GM12872 (cell line): ENCODE measurements at regions not wholly inside any gene's neighbourhood (a gene's known extent, or its start where the extent isn't known, plus 50 kb on each side); places are given as distances from the start of the nearest gene placed in this dataset.

ENCODE experiments used
- CTCF ChIP-seq: IDR thresholded peaks from 3 replicates; pipeline ENCODE4 v1.5.1; 2011; ENCODE audit warnings: low read depth, mild to moderate bottlenecking, low read length, moderate library complexity; ENCODE audit not compliant: insufficient read depth

- TF ChIP-seq CTCF: peak; percentile 40; the same call in 2 of the 3 replicates
Measured at GRCh38 chr13:84896128-84896527, 903.1 kb downstream of the SLITRK6 start.

GRCh38 chr13:84894749-84895148, 904.5 kb downstream of the SLITRK6 start:
- no peak for TF ChIP-seq CTCF

GRCh38 chr13:84885868-84886267, 913.4 kb downstream of the SLITRK6 start:
- TF ChIP-seq CTCF: no peak

GRCh38 chr13:84873951-84874350, 925.3 kb downstream of the SLITRK6 start:
- TF ChIP-seq CTCF: no peak

- TF ChIP-seq CTCF: peak; percentile 29; the same call in 2 of the 3 replicates
Measured at GRCh38 chr13:84870190-84870589, 929.0 kb downstream of the SLITRK6 start.

GRCh38 chr13:84867246-84867645, 932.0 kb downstream of the SLITRK6 start:
- TF ChIP-seq CTCF: no peak

GRCh38 chr13:84865783-84866221, 933.4 kb downstream of the SLITRK6 start:
- TF ChIP-seq CTCF: no peak

GRCh38 chr13:84864341-84864740, 934.9 kb downstream of the SLITRK6 start:
- TF ChIP-seq CTCF: no peak
